ENCODE measurements at regions not wholly inside any gene's neighbourhood (a gene's known extent, or its start where the extent isn't known, plus 50 kb on each side); places are given as distances from the start of the nearest gene placed in this dataset.
A peak's percentile ranks its signal among the peaks of the same experiment; 100 is the strongest.
"Not testable (repeated sequence)": the region's sequence is repeated elsewhere in the genome, so short reads cannot be mapped to it uniquely, and the experiment has no call there.

DNA sequence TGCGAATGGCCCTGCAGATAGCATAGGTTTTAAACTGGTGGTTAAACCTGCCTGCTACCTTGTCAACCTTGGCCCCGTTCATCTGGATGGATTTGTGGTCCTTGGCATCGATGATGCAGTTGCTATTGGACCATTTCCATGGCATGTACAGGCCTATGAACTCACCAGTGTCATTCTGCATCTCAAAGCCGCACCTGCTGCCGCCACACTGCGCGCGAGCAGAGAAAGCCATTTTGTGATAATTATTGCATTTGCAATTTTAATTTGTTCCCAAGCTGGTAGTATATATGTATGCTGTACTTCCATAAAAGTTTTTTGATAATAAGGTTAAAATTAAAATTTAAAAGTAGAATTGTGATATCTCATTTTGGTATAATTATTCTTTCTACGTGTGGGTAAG is 94.8 kb upstream of the UXS1 start:
- no peak for DNase-seq

DNA sequence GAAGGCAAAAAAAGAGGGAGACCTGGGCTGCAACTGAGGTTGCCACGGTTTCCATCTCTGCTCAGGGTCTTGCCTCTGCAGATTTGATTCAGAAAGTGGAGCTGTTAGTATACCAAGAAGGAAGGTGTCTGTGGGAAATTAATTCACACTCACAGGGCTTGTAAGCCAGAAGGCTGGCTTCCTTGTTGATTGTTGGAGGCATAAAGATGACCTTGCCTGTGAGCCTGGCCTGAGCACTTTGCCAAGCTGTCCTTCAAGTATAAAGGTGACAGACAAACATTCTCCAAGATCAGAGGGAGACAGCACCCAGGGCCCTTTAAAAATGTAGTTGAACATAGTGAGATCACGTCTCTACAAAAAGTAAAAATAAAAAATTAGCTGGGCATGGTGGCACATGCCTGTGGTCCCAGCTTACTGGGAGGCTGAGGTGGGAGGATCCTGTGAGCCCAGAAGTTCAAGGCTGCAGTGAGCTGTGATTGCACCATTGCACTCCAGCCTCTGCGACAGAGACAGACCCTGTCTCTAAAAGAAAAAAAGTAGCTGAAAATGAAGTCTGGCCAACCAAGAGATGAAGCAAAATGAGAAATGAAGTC is 91.2 kb upstream of the UXS1 start:
- no peak for DNase-seq

DNA sequence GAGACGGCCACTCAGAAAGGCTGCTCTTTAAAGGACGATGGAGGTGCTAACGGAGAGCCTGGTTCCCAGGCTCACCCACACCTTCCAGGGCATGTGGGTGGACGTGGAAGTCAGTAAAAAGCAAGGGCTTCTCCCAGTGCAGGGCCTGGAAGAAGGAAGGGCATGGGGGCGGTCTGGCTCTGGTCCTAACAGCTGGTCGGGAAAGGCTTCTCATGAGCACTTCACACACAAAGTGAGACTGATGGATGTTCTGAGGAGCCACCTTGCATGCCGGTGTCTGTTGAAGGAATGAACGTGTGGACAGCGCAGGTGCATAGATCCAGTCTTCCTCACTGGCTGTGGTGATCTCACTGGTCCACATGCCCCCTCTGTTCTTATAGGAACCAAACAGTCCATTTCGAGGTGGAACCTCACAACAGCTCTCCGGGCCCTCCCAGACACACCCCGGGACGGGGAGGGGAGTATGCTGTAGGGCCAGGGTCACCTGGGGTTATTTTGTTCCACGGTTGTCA is 90.6 kb upstream of the UXS1 start:
- DNase-seq, result no peak

DNA sequence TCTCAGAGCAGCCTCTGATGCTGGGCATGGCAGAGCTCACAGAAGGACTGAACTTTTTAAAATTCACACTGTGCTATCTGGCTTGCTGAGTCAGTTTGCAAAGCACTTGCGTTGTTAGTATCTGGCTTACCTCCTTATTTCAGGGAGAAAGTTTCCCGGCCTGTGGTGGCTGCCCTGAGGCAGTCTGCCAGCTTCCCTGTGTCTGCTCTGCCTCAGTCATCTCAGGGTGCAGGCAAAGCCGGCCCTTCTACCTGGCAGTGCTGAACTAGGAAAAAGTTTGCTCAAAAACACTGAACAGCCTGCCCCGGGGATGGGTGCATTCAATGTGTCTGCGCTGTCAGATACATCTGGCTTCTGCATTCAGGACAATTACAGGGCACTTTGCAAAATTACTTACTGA is 90.2 kb upstream of the UXS1 start:
- no peak for DNase-seq

DNA sequence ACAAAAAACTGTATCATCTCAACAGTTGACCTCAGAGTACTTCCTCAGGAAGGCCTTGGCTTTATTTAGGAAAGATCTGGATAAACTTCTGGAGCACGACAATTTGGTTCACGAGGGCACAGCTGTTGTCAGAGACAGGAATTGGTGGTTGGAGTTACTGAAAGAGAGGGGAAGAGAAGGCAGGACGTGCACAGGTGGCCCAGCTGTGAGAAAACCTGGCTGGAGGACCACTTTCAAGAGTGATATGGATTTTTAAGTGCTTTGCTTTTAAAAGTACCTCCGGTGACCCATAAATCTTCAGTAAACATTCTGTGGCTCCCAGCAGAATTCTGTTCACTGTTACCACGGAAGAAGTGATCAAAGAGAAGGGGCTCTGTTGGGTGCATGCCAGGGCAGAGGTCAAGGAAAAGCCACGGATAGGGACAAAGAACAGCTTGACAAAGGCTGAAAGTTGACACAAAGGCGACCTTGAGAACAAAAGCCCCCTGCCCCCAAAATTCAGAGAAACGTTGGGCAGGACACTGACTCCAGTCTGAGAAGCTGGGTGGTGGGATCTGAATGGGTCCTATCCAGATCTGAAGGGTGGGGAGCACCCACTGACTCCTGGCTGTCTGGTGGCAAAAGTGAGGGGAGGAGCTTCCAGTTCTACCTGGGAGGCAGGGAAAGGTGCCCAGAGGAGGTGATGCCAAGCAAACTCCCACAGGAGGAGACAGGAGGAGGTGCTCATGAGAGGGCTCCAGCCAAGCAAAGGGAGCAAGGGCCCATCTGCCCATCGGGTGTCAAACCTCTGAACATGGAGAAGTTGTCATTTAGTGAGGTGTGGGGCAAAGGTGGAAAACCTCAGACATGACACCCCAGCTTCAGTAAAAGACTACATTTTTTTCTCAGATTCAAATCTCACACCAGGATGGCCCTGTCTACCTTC is 89.4 kb upstream of the UXS1 start:
- not testable (repeated sequence) for DNase-seq

DNA sequence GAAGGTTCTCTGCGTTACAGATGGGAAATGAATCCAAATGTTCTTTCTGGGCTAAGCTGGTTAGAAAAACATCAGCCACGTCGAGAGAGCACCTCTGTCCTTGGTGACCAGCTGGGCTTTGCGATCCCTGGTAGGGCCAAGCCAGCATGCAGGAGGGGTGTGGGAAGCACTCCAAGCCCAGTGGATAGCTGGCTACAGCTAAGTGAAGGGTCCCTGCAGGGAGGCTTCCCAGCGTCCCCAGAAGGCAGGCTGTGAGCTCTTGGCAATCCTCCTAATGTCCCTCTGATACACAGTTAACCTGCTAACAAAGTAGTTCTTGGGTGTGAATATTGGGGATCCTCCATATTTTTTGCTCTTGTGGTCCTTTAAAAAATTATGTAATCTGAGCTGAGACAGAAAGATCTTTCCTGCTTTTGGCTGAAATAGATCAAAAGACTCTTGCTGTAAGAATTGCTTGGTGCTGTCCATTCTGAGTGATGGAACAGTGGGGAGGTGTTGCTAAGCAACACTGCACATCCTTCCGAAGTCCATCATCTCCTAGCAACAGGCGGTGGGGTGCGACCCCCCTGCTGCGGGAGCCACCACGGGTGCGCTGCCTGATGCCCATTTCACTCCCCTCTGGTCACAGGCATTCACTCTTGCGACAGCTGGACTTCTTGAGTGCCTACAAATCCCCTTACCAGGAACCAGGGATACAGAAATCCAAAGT is 88.5 kb upstream of the UXS1 start:
- DNase-seq, result no peak

DNA sequence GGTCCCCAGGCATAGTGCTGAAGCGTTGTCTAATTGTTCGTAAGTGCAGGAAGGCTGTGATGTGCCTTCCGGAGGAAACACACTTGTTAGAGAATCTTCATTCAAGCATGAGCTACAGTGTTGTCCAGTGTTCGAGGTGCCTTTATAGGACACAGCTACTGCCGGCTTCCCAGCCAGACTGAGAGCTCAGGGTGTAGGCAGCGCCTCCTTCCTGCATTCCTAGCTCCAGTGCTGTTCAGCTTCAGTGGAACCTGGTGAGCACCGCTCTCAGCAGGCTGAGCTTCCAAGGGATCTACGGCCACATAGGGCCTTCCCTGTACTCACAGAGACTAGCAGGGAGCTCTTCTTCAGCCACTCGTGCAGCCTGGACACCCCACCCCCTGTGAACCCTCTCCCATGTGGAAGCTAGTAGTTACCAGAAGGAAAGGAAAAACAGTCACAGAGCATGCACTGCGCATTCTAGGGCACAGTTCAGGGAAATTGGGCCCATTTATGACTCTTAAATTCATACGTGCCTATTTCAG is 87.9 kb upstream of the UXS1 start:
- DNase-seq, result not testable (repeated sequence)

DNA sequence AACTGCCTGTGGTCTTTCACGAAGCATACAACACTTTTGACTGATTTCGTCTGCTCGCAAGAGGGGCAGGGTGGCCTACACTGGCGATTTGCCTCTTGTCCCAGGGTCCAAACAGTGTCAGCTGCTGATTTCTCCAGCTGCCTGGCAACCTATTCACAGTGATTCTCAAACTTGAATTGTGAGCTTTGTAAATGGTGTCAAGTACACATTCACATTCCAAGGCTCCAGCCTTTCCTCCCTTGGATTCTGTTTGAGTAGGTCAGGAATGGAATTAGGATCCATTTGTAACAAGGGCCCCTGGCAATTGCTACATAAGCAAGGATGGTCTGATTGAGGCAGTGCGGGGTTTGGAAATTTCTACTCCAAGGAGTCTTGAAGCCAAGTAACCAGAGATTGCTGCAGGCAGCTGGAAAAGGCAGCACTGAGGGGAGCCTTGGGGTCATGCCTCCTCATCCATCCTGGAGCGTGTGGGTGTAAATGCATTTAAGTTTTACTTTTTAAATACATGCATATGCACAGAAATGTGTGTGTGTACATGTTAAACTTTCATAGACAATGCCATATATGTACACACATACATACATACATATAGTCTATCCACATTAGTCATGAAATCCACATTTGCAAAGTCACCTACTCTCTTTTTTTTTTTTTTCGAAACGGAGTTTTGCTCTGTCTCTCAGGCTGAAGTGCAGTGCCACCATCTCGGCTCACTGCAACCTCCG is 86.8 kb upstream of the UXS1 start:
- DNase-seq, result no peak

DNA sequence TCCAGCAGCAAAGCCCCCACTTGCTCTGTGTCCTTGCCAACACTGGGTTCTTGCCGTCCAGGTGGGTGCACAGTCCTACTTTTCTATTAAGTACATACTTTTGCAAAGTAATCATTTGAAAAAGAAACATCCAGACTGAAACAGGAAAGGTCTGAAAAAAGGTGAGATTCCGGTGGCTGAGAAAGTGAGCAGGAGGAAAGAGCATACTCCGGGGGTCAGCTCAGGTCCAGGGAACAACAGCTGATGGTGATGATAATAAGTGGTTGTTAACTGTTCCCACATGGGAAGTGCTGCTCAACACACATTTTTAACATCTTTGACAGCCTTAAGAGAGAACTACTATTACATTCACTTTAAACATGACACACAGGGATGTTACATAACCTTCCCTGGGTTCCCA is 86.1 kb upstream of the UXS1 start:
- DNase-seq, result no peak

DNA sequence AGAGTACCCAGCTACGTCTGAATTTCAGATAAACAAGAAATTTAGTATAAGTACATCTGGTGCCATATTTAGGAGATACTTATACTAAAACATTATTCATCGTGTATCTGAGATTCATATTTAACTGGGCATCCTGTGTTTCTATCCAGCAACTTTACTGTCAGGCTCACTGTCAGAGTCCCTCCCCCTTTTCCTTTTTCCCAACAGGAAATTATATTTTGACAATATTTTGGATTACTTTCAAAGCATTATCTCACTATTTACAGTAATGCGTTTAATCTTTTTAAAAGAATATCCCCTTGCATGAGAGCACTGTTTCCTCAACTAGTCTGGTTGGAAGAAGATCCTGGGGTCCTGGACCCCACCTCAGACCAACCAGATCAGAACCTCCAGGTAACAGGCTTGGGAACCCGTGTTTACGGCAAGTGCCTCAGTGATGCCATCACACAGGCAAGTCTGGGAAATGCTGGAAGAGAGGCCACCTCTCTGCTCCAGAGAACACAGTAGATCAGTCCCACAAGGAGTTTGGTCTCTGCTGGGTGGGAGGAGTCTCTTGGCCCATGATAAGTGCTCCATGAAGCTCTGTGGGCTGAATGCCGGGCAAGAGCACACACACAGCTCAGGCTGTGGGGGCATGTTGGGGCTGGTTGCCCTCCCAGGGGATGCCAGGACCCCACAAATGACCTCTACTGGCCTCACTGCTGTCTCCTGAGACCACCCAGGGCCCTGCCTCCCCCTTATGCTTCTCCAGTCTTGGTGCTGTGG is 84.2 kb upstream of the UXS1 start:
- no peak for DNase-seq

DNA sequence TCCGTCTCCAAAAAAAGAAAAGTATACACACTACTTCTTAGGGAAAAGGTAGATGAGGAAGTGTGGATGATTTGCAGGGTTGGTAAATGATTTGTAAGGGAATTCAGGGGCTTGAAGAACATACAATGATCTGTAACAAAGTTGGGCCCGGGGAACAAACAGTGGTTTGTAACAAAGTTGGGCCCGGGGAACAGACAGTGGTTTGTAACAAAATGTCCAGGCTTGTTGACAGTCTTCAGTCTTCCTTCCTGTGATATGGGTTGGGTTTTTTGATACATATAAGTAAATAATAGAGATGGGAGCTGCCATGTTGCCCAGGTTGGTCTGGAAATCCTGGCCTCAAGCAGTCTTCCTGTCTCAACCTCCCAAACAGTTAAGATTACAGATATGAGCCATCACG is 83.3 kb upstream of the UXS1 start:
- no peak for DNase-seq

DNA sequence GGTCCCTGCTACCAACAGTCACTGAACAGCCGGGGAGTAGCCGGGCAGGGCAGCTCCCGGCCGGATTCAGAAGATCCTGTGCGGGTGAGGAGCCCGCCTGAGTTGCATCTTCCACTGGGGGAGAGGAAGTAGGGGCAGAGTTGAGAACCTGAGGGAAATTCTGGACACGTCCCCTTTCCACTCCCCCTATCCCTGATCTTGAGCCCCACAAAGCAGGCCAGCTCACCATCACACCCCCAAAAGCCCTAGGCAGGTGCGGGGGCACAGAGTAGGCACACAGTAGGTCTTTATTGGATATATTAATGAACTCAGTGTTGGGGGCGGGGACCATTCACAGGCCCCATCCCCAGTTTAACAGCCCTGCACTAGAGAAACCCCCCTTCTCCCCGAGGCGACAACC is 81.9 kb upstream of the UXS1 start:
- DNase-seq, result no peak

DNA sequence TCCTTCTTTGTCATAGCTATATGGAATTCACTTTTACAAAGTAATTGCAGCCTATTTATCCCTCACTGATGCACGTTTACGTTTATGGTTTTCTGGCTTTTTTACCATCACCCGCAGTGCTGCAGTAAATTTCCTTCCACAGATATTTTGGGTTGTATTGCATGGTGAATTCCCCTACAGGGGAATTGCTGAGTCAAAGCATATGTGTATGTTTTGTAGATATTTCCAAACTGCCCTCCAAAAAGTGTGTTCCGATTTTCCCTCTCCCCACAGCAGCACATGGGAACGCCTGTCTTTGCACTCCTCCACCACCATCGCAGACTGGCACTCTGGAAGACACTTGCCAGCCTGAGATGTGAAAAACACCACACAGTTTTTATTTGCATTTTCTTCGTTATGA is 80.6 kb upstream of the UXS1 start:
- DNase-seq, result no peak

DNA sequence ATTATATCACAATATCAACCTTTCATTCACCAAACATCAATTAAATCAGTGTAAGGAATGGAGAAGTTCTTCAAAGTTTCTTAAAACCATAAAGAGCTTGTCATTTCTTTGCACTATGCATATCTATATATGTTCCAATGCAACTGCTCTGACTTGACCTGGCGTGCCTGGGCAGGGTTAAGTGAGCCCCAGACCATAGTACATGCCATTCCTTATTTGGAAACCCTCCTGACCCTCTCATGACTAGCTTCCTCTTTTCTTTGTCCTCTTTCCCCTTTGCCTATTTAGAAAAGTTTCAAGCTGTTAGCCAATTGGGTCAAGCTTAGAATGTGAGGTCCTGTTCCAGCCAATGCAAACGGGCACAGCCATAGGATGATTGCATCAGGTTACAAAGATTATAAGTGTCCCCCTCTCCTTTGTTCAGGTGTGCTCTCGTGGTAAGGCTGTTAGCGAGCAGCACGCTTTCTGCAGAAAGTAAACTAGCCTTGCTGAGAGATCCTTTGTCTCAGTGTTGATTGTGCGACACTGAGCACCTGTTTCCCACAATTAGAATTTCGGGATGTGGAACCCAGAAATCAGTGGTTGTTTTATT is 78.2 kb upstream of the UXS1 start:
- DNase-seq, result peak; percentile 62 to 77

DNA sequence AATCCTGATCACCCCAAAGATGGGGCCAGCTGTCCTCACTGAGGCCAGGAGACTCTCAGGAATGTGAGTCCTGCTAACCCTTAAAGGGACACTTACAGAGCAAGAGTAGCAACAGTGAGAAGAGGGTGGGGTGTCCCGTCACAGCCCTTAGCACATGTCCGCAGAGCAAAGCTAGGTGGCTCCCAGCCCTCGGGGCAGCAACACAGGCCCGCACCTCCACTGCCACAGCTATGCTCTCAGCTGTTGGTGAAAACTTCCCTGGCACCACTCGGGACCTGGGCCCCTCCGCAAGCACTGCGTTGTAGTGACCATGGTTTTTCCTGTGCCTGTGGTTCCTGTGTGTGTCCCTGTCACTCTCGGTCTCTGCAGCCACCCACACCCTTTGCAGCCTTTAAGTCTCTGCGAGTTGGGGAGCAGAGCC is 76.4 kb upstream of the UXS1 start:
- no peak for DNase-seq

DNA sequence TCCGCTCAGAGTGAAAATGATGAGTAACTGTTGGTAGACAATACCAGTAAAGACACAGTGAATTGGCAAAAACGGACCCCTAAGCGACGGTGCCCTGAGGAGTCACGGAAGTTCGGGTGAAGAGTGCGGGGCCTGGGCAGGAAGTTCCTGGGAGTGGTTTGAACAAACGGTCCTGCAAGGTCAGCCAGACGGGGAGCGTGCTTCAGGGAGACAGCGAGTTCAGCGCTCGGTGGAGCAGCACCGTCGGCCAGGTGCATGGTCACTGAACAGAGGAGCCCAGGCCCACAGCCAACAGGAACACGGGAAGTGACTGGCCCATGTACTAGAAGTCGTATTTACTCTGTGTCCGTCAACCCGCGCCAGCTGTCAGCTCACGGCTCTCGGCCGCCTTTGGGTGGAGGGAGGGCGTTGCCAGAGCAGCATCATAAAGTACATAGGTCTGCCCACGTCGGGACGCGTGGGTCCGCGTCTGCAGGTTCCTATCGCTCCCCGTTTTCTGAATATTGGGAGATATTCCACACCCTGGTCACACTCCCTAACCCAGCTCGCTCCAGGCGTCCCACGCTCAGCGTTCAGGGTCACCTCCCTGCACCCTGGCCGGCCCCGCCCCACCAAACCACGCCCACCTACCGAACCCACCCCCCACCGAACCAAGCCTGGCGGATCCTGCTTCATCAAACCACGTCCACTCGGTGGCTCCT is 75.6 kb upstream of the UXS1 start:
- DNase-seq, result peak; percentile 21 to 39

DNA sequence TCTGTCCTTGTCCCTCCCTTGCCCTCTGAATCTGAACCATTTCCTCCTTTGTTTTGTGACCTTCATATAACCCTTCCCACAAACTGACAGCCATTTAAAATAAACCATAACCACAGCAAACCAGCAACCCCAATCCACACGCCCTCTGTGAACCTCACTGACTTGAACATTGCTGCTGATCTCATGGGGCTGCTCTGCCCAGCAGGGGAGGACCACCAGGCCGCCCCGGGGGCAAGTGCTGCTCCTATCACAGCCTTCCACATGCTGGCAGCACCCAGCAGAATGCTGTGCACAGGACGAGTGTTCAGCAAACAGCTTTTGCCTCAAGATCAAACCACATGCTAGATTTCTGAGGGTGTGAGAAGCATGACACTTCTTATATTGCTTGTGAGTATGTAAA is 73.9 kb upstream of the UXS1 start:
- no peak for DNase-seq

DNA sequence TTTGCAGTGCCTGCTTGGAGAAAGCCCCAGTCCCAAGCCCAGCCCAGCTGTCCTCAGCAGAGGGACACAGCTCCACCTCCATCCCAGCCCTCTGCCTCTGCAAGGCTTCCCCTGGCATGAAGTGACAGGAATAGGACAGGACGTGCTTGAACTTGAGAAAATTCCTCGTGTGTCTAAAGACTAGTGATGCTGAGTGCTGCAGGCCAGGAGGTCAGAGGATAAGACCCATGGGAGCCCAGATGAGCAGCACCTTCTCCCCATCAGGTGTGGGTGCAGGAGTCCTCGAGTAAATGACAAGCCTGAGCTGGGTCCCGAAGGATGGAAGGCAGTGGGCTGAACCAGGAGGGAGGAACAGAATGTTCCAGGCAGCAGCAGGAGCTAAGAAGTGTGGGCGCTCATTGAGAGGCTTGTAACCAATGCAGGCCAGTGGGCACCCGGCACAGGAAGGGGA is 67.8 kb upstream of the UXS1 start:
- DNase-seq, result no peak

DNA sequence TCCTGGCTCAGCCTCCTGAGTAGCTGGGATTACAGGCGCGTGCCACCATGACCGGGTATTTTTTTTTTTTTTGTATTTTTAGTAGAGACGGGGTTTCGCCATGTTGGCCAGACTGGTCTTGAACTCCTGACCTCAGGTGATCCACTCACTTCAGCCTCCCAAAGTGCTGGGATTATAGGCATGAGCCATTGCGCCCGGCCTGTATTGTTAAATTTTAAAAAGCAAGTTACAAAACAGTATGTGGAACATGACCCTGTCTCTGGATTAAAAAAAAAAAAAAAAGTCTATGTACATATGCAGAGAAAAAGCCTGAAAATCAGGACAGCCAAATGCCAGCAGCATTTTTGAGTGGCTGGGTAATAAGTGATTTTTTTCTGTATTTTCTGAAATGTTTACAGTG is 64.8 kb upstream of the UXS1 start:
- DNase-seq, result not testable (repeated sequence)

DNA sequence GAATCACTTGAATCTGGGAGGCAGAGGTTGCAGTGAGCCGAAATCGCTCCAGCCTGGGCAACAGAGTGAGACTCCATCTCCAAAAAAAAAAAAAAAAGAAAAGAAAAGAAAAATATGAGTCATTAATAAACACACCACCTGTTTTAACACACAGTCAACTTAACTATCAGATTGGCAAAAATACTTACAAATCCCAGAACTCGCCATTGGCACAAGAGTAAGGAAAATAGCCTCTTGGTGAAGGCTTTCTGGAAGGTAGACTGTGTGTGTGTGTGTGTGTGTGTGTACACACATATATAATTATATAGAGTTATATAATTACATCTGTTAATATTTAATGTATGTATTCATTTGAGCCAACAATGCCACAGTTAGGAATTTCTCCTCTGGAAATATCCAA is 63.7 kb upstream of the UXS1 start:
- DNase-seq, result no peak

DNA sequence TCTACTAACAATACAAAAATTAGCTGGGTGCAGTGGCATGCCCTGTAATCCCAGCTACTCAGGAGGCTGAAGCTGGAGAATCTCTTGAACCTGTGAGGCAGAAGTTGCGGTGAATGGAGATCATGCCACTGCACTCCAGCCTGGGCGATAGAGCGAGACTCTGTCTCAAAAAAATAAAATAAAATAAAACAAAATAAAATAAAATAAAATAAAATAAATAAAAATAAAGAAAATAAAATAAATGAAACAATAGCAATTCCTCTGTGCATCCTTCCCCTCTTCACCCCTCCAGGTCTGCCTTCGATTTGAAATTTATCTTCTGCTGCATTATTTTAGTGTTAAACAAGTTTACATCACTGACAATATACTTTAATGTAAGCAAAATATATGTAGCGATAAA is 63.0 kb upstream of the UXS1 start:
- DNase-seq, result no peak

All from inflammatory macrophage (primary cell).